ENCODE measurements at regions not wholly inside any gene's neighbourhood (a gene's known extent, or its start where the extent isn't known, plus 50 kb on each side); places are given as distances from the start of the nearest gene placed in this dataset.

- CTCF ChIA-PET: no interaction called here
Measured at GRCh38 chr6:92468066-92468465, 951.3 kb downstream of the EPHA7 start.

GRCh38 chr6:92460133-92460532 is 959.2 kb downstream of the EPHA7 start:
- Histone ChIP-seq H4K20me1 (ENCODE audit: low read length) (no peaks in the 10 kb centered on the region), H3K36me3 (ENCODE audit: low read depth, low read length) (no peaks in the 10 kb centered on the region), H3F3A (ENCODE audit: low read length, unreplicated experiment) (no peaks in the 10 kb centered on the region), H3K4me1 (ENCODE audit: insufficient read depth, low read length) (no peaks in the 10 kb centered on the region), H3K9me3 (ENCODE audit: low read length) (no peaks in the 10 kb centered on the region), H3K4me2 (ENCODE audit: low read length) (no peak overlapping the region), H3K27ac (ENCODE audit: low read length) (no peak overlapping the region), H2AFZ (ENCODE audit: low read length) (no peak overlapping the region), H3K9ac (ENCODE audit: low read length) (no peak overlapping the region), H3K27me3 (ENCODE audit: low read length) (no peaks in the 10 kb centered on the region), H3K4me3 (ENCODE audit: low read length) (no peak overlapping the region), H3K9me2 (replicated peaks; ENCODE audit: low read length) (no peaks in the 10 kb centered on the region), H3K79me2 (ENCODE audit: low read length) (no peaks in the 10 kb centered on the region)
- intact Hi-C loops (cut with micrococcal nuclease): no loop called here
- CTCF ChIA-PET: no interaction called here
- no TSS peak for BruUV-seq (replicated peaks)
- no peak for DNase-seq
- no peak for TF ChIP-seq EZH2 (IDR thresholded peaks at IDR 0.05; ENCODE audit: low read length, unreplicated experiment)
- TF ChIP-seq, protein P1, sequence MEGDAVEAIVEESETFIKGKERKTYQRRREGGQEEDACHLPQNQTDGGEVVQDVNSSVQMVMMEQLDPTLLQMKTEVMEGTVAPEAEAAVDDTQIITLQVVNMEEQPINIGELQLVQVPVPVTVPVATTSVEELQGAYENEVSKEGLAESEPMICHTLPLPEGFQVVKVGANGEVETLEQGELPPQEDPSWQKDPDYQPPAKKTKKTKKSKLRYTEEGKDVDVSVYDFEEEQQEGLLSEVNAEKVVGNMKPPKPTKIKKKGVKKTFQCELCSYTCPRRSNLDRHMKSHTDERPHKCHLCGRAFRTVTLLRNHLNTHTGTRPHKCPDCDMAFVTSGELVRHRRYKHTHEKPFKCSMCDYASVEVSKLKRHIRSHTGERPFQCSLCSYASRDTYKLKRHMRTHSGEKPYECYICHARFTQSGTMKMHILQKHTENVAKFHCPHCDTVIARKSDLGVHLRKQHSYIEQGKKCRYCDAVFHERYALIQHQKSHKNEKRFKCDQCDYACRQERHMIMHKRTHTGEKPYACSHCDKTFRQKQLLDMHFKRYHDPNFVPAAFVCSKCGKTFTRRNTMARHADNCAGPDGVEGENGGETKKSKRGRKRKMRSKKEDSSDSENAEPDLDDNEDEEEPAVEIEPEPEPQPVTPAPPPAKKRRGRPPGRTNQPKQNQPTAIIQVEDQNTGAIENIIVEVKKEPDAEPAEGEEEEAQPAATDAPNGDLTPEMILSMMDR (conservative IDR thresholded peaks at IDR 0.05; ENCODE audit: low read depth, low read length): no peak
- no peak for TF ChIP-seq EZH2phosphoT487 (IDR thresholded peaks at IDR 0.05; ENCODE audit: borderline replicate concordance, low read length)
- POLR2A ChIA-PET (ENCODE audit: unreplicated experiment): no interaction called here
- ATAC-seq: no peak

More at GRCh38 chr6:92468066-92468465, 951.3 kb downstream of the EPHA7 start:
- intact Hi-C loops (cut with micrococcal nuclease): no loop called here
- POLR2A ChIA-PET (ENCODE audit: unreplicated experiment): no interaction called here
- H3K9ac ChIP-seq (ENCODE audit: low read length): no peak overlapping the region
- no peaks in the 10 kb centered on the region for H3K9me3 ChIP-seq (ENCODE audit: low read length)
- DNase-seq (no peak), ATAC-seq (no peak)
- H3K9me2 ChIP-seq (replicated peaks; ENCODE audit: low read length): no peaks in the 10 kb centered on the region
- TF ChIP-seq EZH2 (IDR thresholded peaks at IDR 0.05; ENCODE audit: low read length, unreplicated experiment): no peak
- TF ChIP-seq EZH2phosphoT487 (IDR thresholded peaks at IDR 0.05; ENCODE audit: borderline replicate concordance, low read length): no peak
- TF ChIP-seq, protein P1 (conservative IDR thresholded peaks at IDR 0.05; ENCODE audit: low read depth, low read length): no peak
- H3K4me3 ChIP-seq (ENCODE audit: low read length): no peak overlapping the region
- H3K4me1 ChIP-seq (ENCODE audit: insufficient read depth, low read length): no peaks in the 10 kb centered on the region
- no peaks in the 10 kb centered on the region for H4K20me1 ChIP-seq (ENCODE audit: low read length)
- no TSS peak for BruUV-seq (replicated peaks)
- no peaks in the 10 kb centered on the region for H3F3A ChIP-seq (ENCODE audit: low read length, unreplicated experiment)
- H3K4me2 ChIP-seq (ENCODE audit: low read length): no peak overlapping the region
- no peaks in the 10 kb centered on the region for H3K79me2 ChIP-seq (ENCODE audit: low read length)
- H2AFZ ChIP-seq (ENCODE audit: low read length): no peak overlapping the region
- no peaks in the 10 kb centered on the region for H3K27me3 ChIP-seq (ENCODE audit: low read length)
- H3K36me3 ChIP-seq (ENCODE audit: low read depth, low read length): no peaks in the 10 kb centered on the region
- no peak overlapping the region for H3K27ac ChIP-seq (ENCODE audit: low read length)

DNA sequence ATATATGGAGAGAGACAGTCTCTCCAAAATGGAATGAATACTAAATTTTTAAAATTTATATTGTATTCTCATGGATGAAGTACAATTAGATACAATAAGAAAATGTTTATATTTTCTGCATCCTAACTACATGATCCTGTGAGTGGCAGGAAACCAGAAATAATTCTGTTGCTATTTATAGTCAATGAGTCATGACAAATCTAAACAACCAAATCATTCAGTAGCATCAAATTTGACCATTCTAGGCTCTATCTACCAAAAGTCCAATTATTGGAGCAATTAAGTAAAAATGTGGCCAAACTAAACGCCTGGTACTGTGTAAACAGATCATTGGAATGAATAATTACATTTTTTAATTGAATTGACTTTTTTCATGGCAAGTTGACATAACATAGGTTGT is 959.8 kb downstream of the EPHA7 start:
- Histone ChIP-seq H3K9ac (ENCODE audit: low read length) (no peak overlapping the region), H4K20me1 (ENCODE audit: low read length) (no peaks in the 10 kb centered on the region), H3K4me1 (ENCODE audit: insufficient read depth, low read length) (no peaks in the 10 kb centered on the region), H3K79me2 (ENCODE audit: low read length) (no peaks in the 10 kb centered on the region), H3K27ac (ENCODE audit: low read length) (no peak overlapping the region), H3K4me3 (ENCODE audit: low read length) (no peak overlapping the region), H3K9me3 (ENCODE audit: low read length) (no peaks in the 10 kb centered on the region), H2AFZ (ENCODE audit: low read length) (no peak overlapping the region), H3K36me3 (ENCODE audit: low read depth, low read length) (no peaks in the 10 kb centered on the region), H3K9me2 (replicated peaks; ENCODE audit: low read length) (no peaks in the 10 kb centered on the region), H3K27me3 (ENCODE audit: low read length) (no peaks in the 10 kb centered on the region), H3K4me2 (ENCODE audit: low read length) (no peak overlapping the region), H3F3A (ENCODE audit: low read length, unreplicated experiment) (no peaks in the 10 kb centered on the region)
- no peak for DNase-seq
- no TSS peak for BruUV-seq (replicated peaks)
- intact Hi-C loops (cut with micrococcal nuclease): no loop called here
- no peak for ATAC-seq
- CTCF ChIA-PET: no interaction called here
- no peak for TF ChIP-seq EZH2 (IDR thresholded peaks at IDR 0.05; ENCODE audit: low read length, unreplicated experiment)
- TF ChIP-seq, protein P1 (conservative IDR thresholded peaks at IDR 0.05; ENCODE audit: low read depth, low read length): no peak
- TF ChIP-seq EZH2phosphoT487 (IDR thresholded peaks at IDR 0.05; ENCODE audit: borderline replicate concordance, low read length): no peak
- POLR2A ChIA-PET (ENCODE audit: unreplicated experiment): no interaction called here

All from PC-3 (cell line).